ENCODE measurements at regions not wholly inside any gene's neighbourhood (a gene's known extent, or its start where the extent isn't known, plus 50 kb on each side); places are given as distances from the start of the nearest gene placed in this dataset.

GRCh38 chr12:43054085-43054484 lies 464.5 kb upstream of the PRICKLE1 start:
- Histone ChIP-seq H3K9me3 (ENCODE audit: insufficient read depth, low read depth, low read length) (no peaks in the 10 kb centered on the region), H3K4me1 (ENCODE audit: insufficient read depth, low read length) (no peaks in the 10 kb centered on the region), H3K36me3 (ENCODE audit: insufficient read depth, low read depth, low read length) (no peaks in the 10 kb centered on the region), H3K9ac (ENCODE audit: low read depth, low read length) (no peak overlapping the region), H3K4me3 (ENCODE audit: low read length) (no peak overlapping the region), H3K27me3 (ENCODE audit: insufficient read depth, low read length) (no peaks in the 10 kb centered on the region), H3K27ac (ENCODE audit: low read length) (no peak overlapping the region)

- H3K27me3 ChIP-seq (ENCODE audit: insufficient read depth, low read length), result no peaks in the 10 kb centered on the region
- no peaks in the 10 kb centered on the region for H3K4me1 ChIP-seq (ENCODE audit: insufficient read depth, low read length)
- H3K9me3 ChIP-seq (ENCODE audit: insufficient read depth, low read depth, low read length), result no peaks in the 10 kb centered on the region
- H3K9ac ChIP-seq (ENCODE audit: low read depth, low read length), result no peak overlapping the region
- H3K27ac ChIP-seq (ENCODE audit: low read length), result no peak overlapping the region
- no peak overlapping the region for H3K4me3 ChIP-seq (ENCODE audit: low read length)
- H3K36me3 ChIP-seq (ENCODE audit: insufficient read depth, low read depth, low read length), result no peaks in the 10 kb centered on the region
Observed at GRCh38 chr12:43052441-43052840, 462.9 kb upstream of the PRICKLE1 start.

- no peaks in the 10 kb centered on the region for H3K27me3 ChIP-seq (ENCODE audit: insufficient read depth, low read length)
- H3K27ac ChIP-seq (ENCODE audit: low read length), result no peak overlapping the region
- H3K4me1 ChIP-seq (ENCODE audit: insufficient read depth, low read length), result no peaks in the 10 kb centered on the region; the same call in 1 of the 2 replicates
- H3K9me3 ChIP-seq (ENCODE audit: insufficient read depth, low read depth, low read length), result no peaks in the 10 kb centered on the region
- no peak overlapping the region for H3K4me3 ChIP-seq (ENCODE audit: low read length)
- no peaks in the 10 kb centered on the region for H3K36me3 ChIP-seq (ENCODE audit: insufficient read depth, low read depth, low read length)
- H3K9ac ChIP-seq (ENCODE audit: low read depth, low read length), result no peak overlapping the region
Observed at GRCh38 chr12:43044241-43044640, 454.7 kb upstream of the PRICKLE1 start.

GRCh38 chr12:43038991-43039390 lies 449.4 kb upstream of the PRICKLE1 start:
- Histone ChIP-seq H3K9me3 (ENCODE audit: insufficient read depth, low read depth, low read length) (no peaks in the 10 kb centered on the region), H3K4me3 (ENCODE audit: low read length) (no peak overlapping the region), H3K36me3 (ENCODE audit: insufficient read depth, low read depth, low read length) (no peaks in the 10 kb centered on the region), H3K4me1 (ENCODE audit: insufficient read depth, low read length) (no peaks in the 10 kb centered on the region; the same call in 1 of the 2 replicates), H3K27ac (ENCODE audit: low read length) (no peak overlapping the region), H3K9ac (ENCODE audit: low read depth, low read length) (no peak overlapping the region), H3K27me3 (ENCODE audit: insufficient read depth, low read length) (no peaks in the 10 kb centered on the region)

GRCh38 chr12:43029971-43030370 lies 440.4 kb upstream of the PRICKLE1 start:
- Histone ChIP-seq H3K27ac (ENCODE audit: low read length) (no peak overlapping the region), H3K4me3 (ENCODE audit: low read length) (no peak overlapping the region), H3K9ac (ENCODE audit: low read depth, low read length) (no peak overlapping the region), H3K9me3 (ENCODE audit: insufficient read depth, low read depth, low read length) (peaks cover 5% of the 10 kb centered on the region; the same call in 1 of the 2 replicates), H3K27me3 (ENCODE audit: insufficient read depth, low read length) (no peaks in the 10 kb centered on the region), H3K36me3 (ENCODE audit: insufficient read depth, low read depth, low read length) (no peaks in the 10 kb centered on the region), H3K4me1 (ENCODE audit: insufficient read depth, low read length) (no peaks in the 10 kb centered on the region)

GRCh38 chr12:43028826-43029225 lies 439.3 kb upstream of the PRICKLE1 start:
- Histone ChIP-seq H3K27ac (ENCODE audit: low read length) (no peak overlapping the region), H3K36me3 (ENCODE audit: insufficient read depth, low read depth, low read length) (no peaks in the 10 kb centered on the region), H3K4me3 (ENCODE audit: low read length) (no peak overlapping the region), H3K9me3 (ENCODE audit: insufficient read depth, low read depth, low read length) (peaks cover 5% of the 10 kb centered on the region; the same call in 1 of the 2 replicates), H3K27me3 (ENCODE audit: insufficient read depth, low read length) (no peaks in the 10 kb centered on the region), H3K4me1 (ENCODE audit: insufficient read depth, low read length) (no peaks in the 10 kb centered on the region), H3K9ac (ENCODE audit: low read depth, low read length) (no peak overlapping the region)

GRCh38 chr12:43022838-43023237 lies 433.3 kb upstream of the PRICKLE1 start:
- Histone ChIP-seq H3K4me3 (ENCODE audit: low read length) (no peak overlapping the region), H3K9ac (ENCODE audit: low read depth, low read length) (no peak overlapping the region), H3K27me3 (ENCODE audit: insufficient read depth, low read length) (no peaks in the 10 kb centered on the region), H3K4me1 (ENCODE audit: insufficient read depth, low read length) (no peaks in the 10 kb centered on the region), H3K9me3 (ENCODE audit: insufficient read depth, low read depth, low read length) (no peaks in the 10 kb centered on the region), H3K27ac (ENCODE audit: low read length) (no peak overlapping the region), H3K36me3 (ENCODE audit: insufficient read depth, low read depth, low read length) (no peaks in the 10 kb centered on the region)

GRCh38 chr12:43015090-43015737 lies 425.7 kb upstream of the PRICKLE1 start:
- no peaks in the 10 kb centered on the region for H3K36me3 ChIP-seq (ENCODE audit: insufficient read depth, low read depth, low read length)
- H3K4me3 ChIP-seq (ENCODE audit: low read length), result no peak overlapping the region
- H3K9me3 ChIP-seq (ENCODE audit: insufficient read depth, low read depth, low read length), result peaks cover 10% of the 10 kb centered on the region
- H3K27ac ChIP-seq (ENCODE audit: low read length), result no peak overlapping the region
- H3K9ac ChIP-seq (ENCODE audit: low read depth, low read length), result no peak overlapping the region
- H3K27me3 ChIP-seq (ENCODE audit: insufficient read depth, low read length), result no peaks in the 10 kb centered on the region
- no peaks in the 10 kb centered on the region; the same call in 1 of the 2 replicates for H3K4me1 ChIP-seq (ENCODE audit: insufficient read depth, low read length)

GRCh38 chr12:43011383-43011926 lies 421.9 kb upstream of the PRICKLE1 start:
- peaks cover 24% of the 10 kb centered on the region; the same call in 1 of the 2 replicates for H3K4me1 ChIP-seq (ENCODE audit: insufficient read depth, low read length)
- H3K27ac ChIP-seq (ENCODE audit: low read length), result no peak overlapping the region
- peaks cover 10% of the 10 kb centered on the region for H3K9me3 ChIP-seq (ENCODE audit: insufficient read depth, low read depth, low read length)
- no peaks in the 10 kb centered on the region for H3K27me3 ChIP-seq (ENCODE audit: insufficient read depth, low read length)
- no peaks in the 10 kb centered on the region for H3K36me3 ChIP-seq (ENCODE audit: insufficient read depth, low read depth, low read length)
- H3K9ac ChIP-seq (ENCODE audit: low read depth, low read length), result no peak overlapping the region
- no peak overlapping the region for H3K4me3 ChIP-seq (ENCODE audit: low read length)

GRCh38 chr12:43009846-43010240 lies 420.3 kb upstream of the PRICKLE1 start:
- H3K27ac ChIP-seq (ENCODE audit: low read length), result no peak overlapping the region
- H3K4me3 ChIP-seq (ENCODE audit: low read length), result no peak overlapping the region; the same call in 1 of the 2 replicates

GRCh38 chr12:43008953-43009845 lies 419.7 kb upstream of the PRICKLE1 start:
- H3K9ac ChIP-seq (ENCODE audit: low read depth, low read length), result no peak overlapping the region
- H3K36me3 ChIP-seq (ENCODE audit: insufficient read depth, low read depth, low read length), result no peaks in the 10 kb centered on the region
- no peaks in the 10 kb centered on the region for H3K27me3 ChIP-seq (ENCODE audit: insufficient read depth, low read length)
- peaks cover 32% of the 10 kb centered on the region for H3K4me1 ChIP-seq (ENCODE audit: insufficient read depth, low read length)
- no peaks in the 10 kb centered on the region for H3K9me3 ChIP-seq (ENCODE audit: insufficient read depth, low read depth, low read length)
- no peak overlapping the region for H3K27ac ChIP-seq (ENCODE audit: low read length)
- H3K4me3 ChIP-seq (ENCODE audit: low read length), result peak overlapping the region; percentile 31; the same call in 1 of the 2 replicates

More at GRCh38 chr12:43009846-43010240, 420.3 kb upstream of the PRICKLE1 start:
- Histone ChIP-seq H3K4me1 (ENCODE audit: insufficient read depth, low read length) (peaks cover 31% of the 10 kb centered on the region), H3K36me3 (ENCODE audit: insufficient read depth, low read depth, low read length) (no peaks in the 10 kb centered on the region), H3K27me3 (ENCODE audit: insufficient read depth, low read length) (no peaks in the 10 kb centered on the region), H3K9ac (ENCODE audit: low read depth, low read length) (no peak overlapping the region), H3K9me3 (ENCODE audit: insufficient read depth, low read depth, low read length) (no peaks in the 10 kb centered on the region; the same call in 1 of the 2 replicates)
